OCI-LY7 (cell line): ENCODE measurements at regions not wholly inside any gene's neighbourhood (a gene's known extent, or its start where the extent isn't known, plus 50 kb on each side); places are given as distances from the start of the nearest gene placed in this dataset.

Experiments
- BruUV-seq: library from RNA; stranded (reverse); fragments of 400-500 nt; replicated peaks from 2 replicates; lab custom pipeline; 2021; lab: Mats Ljungman, UMichigan
- CTCF ChIA-PET: fragments of 300-600 bp; sonication (Branson Sonifier 250); formaldehyde crosslinking; loops from one replicate; lab custom pipeline; 2022; ENCODE audit warnings: antibody characterized with exemption; ENCODE audit not compliant: unreplicated experiment; lab: Charles Lee
- POLR2A ChIA-PET: fragments of 300-600 bp; sonication (Branson Sonifier 250); formaldehyde crosslinking; loops from one replicate; lab custom pipeline; 2022; ENCODE audit warnings: antibody characterized with exemption; lab: Charles Lee
- DNase-seq: peaks from one replicate; pipeline ENCODE4 v3.0.0-alpha.2; 2015; ENCODE audit warnings: low spot score
- H2AFZ ChIP-seq: fragments of 200-600 bp; sonication (generic), shearing (Covaris generic); 2 replicates; pipeline ENCODE4 v1.6.1; 2014; ENCODE audit warnings: mild to moderate bottlenecking, antibody characterized with exemption, low read length, moderate library complexity
- H3K27ac ChIP-seq: fragments of 200-600 bp; sonication (generic); 2 replicates; pipeline ENCODE4 v1.5.1; 2014; ENCODE audit warnings: mixed run types, low read depth, mild to moderate bottlenecking, moderate library complexity, low read length, inconsistent platforms; ENCODE audit not compliant: poor library complexity, severe bottlenecking
- H3K36me3 ChIP-seq: fragments of 200-600 bp; sonication (generic); 2 replicates; pipeline ENCODE4 v1.6.1; 2014; ENCODE audit warnings: mild to moderate bottlenecking, antibody characterized with exemption, low read length, moderate library complexity, mixed read lengths; ENCODE audit not compliant: insufficient read depth
- H3K4me1 ChIP-seq: fragments of 200-600 bp; sonication (generic); 2 replicates; pipeline ENCODE4 v1.5.1; 2014; ENCODE audit warnings: mild to moderate bottlenecking, low read length; ENCODE audit not compliant: insufficient read depth, poor library complexity, severe bottlenecking
- H3K4me2 ChIP-seq: fragments of 200-600 bp; sonication (generic); 2 replicates; pipeline ENCODE4 v1.6.1; 2014; ENCODE audit warnings: mild to moderate bottlenecking, low read length
- H3K4me3 ChIP-seq: fragments of 200-600 bp; sonication (generic); 2 replicates; pipeline ENCODE4 v1.5.1; 2014; ENCODE audit warnings: mild to moderate bottlenecking, low read depth, low read length; ENCODE audit not compliant: poor library complexity, severe bottlenecking
- H3K79me2 ChIP-seq: fragments of 200-600 bp; sonication (generic); 2 replicates; pipeline ENCODE4 v1.6.1; 2016; ENCODE audit warnings: low read depth, mild to moderate bottlenecking, low read length, moderate library complexity, mixed read lengths; ENCODE audit not compliant: insufficient read depth
- H3K9me2 ChIP-seq: fragments of 200-600 bp; sonication (generic); 2 replicates; pipeline ENCODE4 v1.6.1; 2016; ENCODE audit warnings: mild to moderate bottlenecking, low read length, mixed read lengths; ENCODE audit not compliant: insufficient read depth
- H3K9me3 ChIP-seq: fragments of 200-600 bp; sonication (generic); 2 replicates; pipeline ENCODE4 v1.6.1; 2014; ENCODE audit warnings: mild to moderate bottlenecking, mixed run types, low read length, mixed read lengths
- H4K20me1 ChIP-seq: fragments of 200-600 bp; sonication (generic); 2 replicates; pipeline ENCODE4 v1.6.1; 2014; ENCODE audit warnings: mild to moderate bottlenecking, antibody characterized with exemption, low read length, moderate library complexity, mixed read lengths; ENCODE audit not compliant: insufficient read depth
- CTCF ChIP-seq: fragments of 200-600 bp; sonication (generic); conservative IDR thresholded peaks from 2 replicates; pipeline ENCODE4 v1.5.1; 2014; ENCODE audit warnings: mild to moderate bottlenecking, antibody characterized with exemption, low read length, moderate library complexity, mixed read lengths
- EZH2phosphoT487 ChIP-seq: fragments of 200-600 bp; sonication (generic); IDR thresholded peaks from 2 replicates; pipeline ENCODE4 v1.6.1; 2018; ENCODE audit warnings: low read depth, borderline replicate concordance, mild to moderate bottlenecking, mixed run types, antibody characterized with exemption, low read length, moderate library complexity, mixed read lengths
- intact Hi-C: fragments of 100-400 bp; cut with micrococcal nuclease; formaldehyde crosslinking; loops from one replicate; pipeline ENCODE4 v1.10.0; 2022; ENCODE audit not compliant: unreplicated experiment

GRCh38 chr17:77534137-77534536 lies 393.4 kb downstream of the SEC14L1 start:
- CTCF ChIA-PET: no interaction called here
- intact Hi-C loops: no loop called here
- H3K27ac ChIP-seq: no peak overlapping the region

GRCh38 chr17:77535435-77535834 lies 394.7 kb downstream of the SEC14L1 start:
- Histone ChIP-seq H4K20me1 (no peaks in the 10 kb centered on the region), H3K4me3 (no peak overlapping the region), H3K36me3 (no peaks in the 10 kb centered on the region), H2AFZ (no peak overlapping the region), H3K4me2 (no peak overlapping the region), H3K4me1 (no peaks in the 10 kb centered on the region), H3K9me2 (no peaks in the 10 kb centered on the region), H3K27ac (no peak overlapping the region), H3K9me3 (no peaks in the 10 kb centered on the region), H3K79me2 (no peaks in the 10 kb centered on the region)
- intact Hi-C loops: no loop called here
- ChIA-PET CTCF (no interaction called here), POLR2A (no interaction called here)
- no peak for TF ChIP-seq CTCF
- TF ChIP-seq EZH2phosphoT487: no peak
- DNase-seq: no peak
- no TSS peak for BruUV-seq

More at GRCh38 chr17:77534137-77534536, 393.4 kb downstream of the SEC14L1 start:
- Histone ChIP-seq H3K4me2 (no peak overlapping the region), H2AFZ (no peak overlapping the region), H3K4me3 (no peak overlapping the region), H4K20me1 (no peaks in the 10 kb centered on the region), H3K4me1 (no peaks in the 10 kb centered on the region), H3K36me3 (no peaks in the 10 kb centered on the region), H3K9me2 (no peaks in the 10 kb centered on the region), H3K79me2 (no peaks in the 10 kb centered on the region), H3K9me3 (no peaks in the 10 kb centered on the region)
- TF ChIP-seq EZH2phosphoT487 (no peak), CTCF (no peak)
- DNase-seq: no peak
- no TSS peak for BruUV-seq
- POLR2A ChIA-PET: interaction anchor here (1.3 kb wide), 1 partner anchor 9 kb away, joined by 4 read pairs; no protein-coding TSS in a partner anchor

- Histone ChIP-seq H3K36me3 (no peaks in the 10 kb centered on the region), H3K4me2 (no peak overlapping the region), H4K20me1 (no peaks in the 10 kb centered on the region), H3K4me1 (peaks cover 4% of the 10 kb centered on the region), H3K27ac (no peak overlapping the region), H3K9me2 (no peaks in the 10 kb centered on the region), H3K9me3 (no peaks in the 10 kb centered on the region), H3K79me2 (no peaks in the 10 kb centered on the region), H2AFZ (no peak overlapping the region), H3K4me3 (no peak overlapping the region)
- intact Hi-C loops: no loop called here
- POLR2A ChIA-PET: no interaction called here
- CTCF ChIA-PET: no interaction called here
- DNase-seq: no peak
- no TSS peak for BruUV-seq
- TF ChIP-seq CTCF (no peak), EZH2phosphoT487 (no peak)
Observed at GRCh38 chr17:77535892-77536291, 395.1 kb downstream of the SEC14L1 start.
